ENCODE measurements at regions not wholly inside any gene's neighbourhood (a gene's known extent, or its start where the extent isn't known, plus 50 kb on each side); places are given as distances from the start of the nearest gene placed in this dataset.

DNA sequence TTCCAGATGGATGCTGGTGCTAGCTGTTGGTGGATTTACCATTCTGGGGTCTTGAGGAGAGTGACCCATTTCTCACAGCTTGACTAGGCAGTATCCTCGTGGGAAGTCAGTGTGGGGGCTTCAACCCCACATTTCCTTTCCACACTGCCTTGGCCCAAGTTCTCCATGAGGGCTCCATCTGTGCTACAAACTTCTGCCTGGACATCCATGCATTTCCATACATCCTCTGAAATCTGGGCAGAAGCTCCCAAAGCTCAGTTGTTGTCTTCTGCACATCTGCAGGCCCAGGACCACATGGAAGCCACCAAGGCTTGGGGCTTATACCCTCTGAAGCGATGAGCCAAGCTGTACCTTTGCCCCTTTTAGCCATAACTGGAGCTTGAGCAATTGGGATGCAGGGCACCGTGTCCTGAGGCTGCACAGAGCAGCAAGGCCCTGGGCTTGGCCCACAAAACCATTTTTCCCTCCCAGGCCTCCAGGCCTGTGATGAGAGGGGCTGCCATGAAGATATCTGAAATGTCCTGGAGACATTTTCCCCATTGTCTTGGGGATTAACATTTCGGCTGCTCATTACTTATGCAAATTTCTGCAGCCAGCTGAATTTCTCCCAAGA, 248.7 kb upstream of the ANKRD50 start:
- in situ Hi-C loops (cut with MboI; ENCODE audit: low pct_unique_long_range_greater_than_20kb in 2 of 9, low sequenced_read_pairs in 9 of 9, unreplicated experiment in 9 of 9): no loop called here
- ATAC-seq (replicated peaks in 6 of 8): no peak
- Histone ChIP-seq H3K4me1 (replicated peaks in 1 of 2) (peaks cover 0 to 11% of the 10 kb centered on the region in 2 donors), H3K4me3 (no peak overlapping the region), H3K27ac (no peak overlapping the region)
- WGBS, 10 experiments: 0 to 100% (median 60%) methylated on average over 1 to 3 of the region's 4 CpGs; no CpG with 5 or more reads in 3 of the 10 experiments

DNA sequence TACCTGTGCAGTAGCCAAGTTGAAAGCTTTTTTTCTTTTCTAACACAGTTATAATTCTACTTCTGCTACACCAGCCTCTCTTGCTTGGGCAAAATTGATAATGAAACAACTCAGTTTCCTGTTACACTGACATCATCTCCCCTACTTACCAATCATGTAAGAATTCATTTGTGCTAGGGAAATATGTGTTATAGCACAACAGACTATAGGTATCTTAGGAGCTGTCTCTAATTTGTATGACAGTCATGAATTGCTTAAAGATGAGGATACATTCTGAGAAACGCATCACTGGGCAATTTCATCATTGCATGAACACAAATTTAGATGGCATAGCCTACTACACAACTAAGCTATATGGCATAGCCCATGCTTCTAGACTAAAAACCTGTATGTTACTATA, 246.3 kb upstream of the ANKRD50 start:
- in situ Hi-C loops (cut with MboI; ENCODE audit: low pct_unique_long_range_greater_than_20kb in 2 of 9, low sequenced_read_pairs in 9 of 9, unreplicated experiment in 9 of 9): no loop called here
- 76 to 100% methylated on average over 1 of the region's 1 CpG; no CpG with 5 or more reads in 8 of the 10 experiments for WGBS, 10 experiments
- peaks cover 0 to 3% of the 10 kb centered on the region in 2 donors for H3K4me1 ChIP-seq (replicated peaks in 1 of 2)
- peak in 5 of 8 experiments; percentile 15 to 73 (median 40) for ATAC-seq (replicated peaks in 6 of 8)
- no peak overlapping the region for H3K27ac ChIP-seq
- H3K4me3 ChIP-seq: no peak overlapping the region

DNA sequence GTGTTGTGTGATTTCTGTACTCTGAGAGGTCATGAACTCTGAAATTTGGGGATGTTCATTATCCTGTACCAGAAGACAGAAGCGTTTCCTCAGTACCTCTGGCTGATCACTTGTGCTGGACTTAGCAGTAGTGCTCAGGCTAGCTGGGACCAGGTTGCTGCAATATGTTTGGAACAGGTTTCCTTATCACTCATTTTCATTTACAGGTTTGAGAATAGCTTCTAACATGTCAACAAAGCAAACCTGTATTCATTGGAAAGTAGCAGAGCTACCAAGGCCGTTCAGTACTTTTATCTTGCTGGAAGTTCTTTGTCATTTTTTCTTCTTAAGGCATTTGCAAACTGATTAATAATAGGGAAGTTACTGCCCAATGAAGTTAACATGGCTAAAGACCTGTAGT, 242.9 kb upstream of the ANKRD50 start:
- peaks cover 0 to 9% of the 10 kb centered on the region in 2 donors for H3K4me1 ChIP-seq (replicated peaks in 1 of 2)
- in situ Hi-C loops (cut with MboI; ENCODE audit: low pct_unique_long_range_greater_than_20kb in 2 of 9, low sequenced_read_pairs in 9 of 9, unreplicated experiment in 9 of 9): no loop called here
- no peak overlapping the region for H3K27ac ChIP-seq
- 49 to 100% (median 82%) methylated on average over 1 to 2 of the region's 2 CpGs; no CpG with 5 or more reads in 1 of the 10 experiments for WGBS, 10 experiments
- ATAC-seq (replicated peaks in 6 of 8): no peak
- no peak overlapping the region for H3K4me3 ChIP-seq

DNA sequence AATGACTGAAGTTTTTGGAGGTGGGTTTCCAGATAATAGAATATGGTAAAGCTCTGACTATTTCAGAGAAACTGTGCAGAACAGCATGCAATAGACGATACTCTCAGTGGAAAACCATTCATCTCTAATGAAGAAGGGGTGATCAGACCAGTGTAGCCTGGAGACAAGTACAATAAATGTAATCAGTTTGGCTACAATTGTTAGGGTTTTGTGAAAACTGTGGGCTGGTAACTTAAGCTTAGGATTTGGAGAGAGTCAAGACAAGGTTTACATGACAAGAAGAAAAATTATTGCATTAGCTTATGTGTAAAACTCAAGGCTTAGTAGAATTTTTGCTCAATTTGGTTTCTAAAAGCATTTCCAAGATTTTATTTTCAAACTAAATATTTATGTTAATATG, 241.5 kb upstream of the ANKRD50 start:
- H3K27ac ChIP-seq: no peak overlapping the region
- WGBS, 10 experiments: 38 to 100% (median 80%) methylated on average over 1 of the region's 1 CpG; no CpG with 5 or more reads in 3 of the 10 experiments
- no peak for ATAC-seq (replicated peaks in 6 of 8)
- H3K4me3 ChIP-seq: no peak overlapping the region
- in situ Hi-C loops (cut with MboI; ENCODE audit: low pct_unique_long_range_greater_than_20kb in 2 of 9, low sequenced_read_pairs in 9 of 9, unreplicated experiment in 9 of 9): no loop called here
- peaks cover 0 to 9% of the 10 kb centered on the region in 2 donors for H3K4me1 ChIP-seq (replicated peaks in 1 of 2)

DNA sequence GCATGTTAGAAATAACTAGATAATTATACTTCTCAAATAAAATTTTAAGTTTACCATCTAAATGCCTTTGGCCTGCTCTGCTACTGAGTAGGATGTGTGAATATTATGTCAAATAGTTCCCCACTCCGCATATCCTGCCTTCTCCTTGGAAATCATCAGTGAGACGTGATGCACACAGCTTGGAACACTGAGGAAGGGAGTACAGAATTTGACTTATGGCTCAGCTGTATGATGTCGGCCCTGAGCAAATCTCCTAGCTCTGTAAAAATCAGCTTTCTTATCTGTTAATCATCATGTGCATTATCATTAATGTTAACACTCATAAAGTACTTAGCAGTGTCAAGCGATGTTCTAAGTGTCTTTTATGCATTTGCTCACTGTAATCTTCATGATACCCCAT, 241.0 kb upstream of the ANKRD50 start:
- ATAC-seq (replicated peaks in 6 of 8): peak in 7 of 8 experiments; percentile 24 to 79 (median 39)
- WGBS, 10 experiments: 58 to 100% (median 88%) methylated on average over 1 to 3 of the region's 4 CpGs; no CpG with 5 or more reads in 2 of the 10 experiments
- Histone ChIP-seq H3K4me3 (no peak overlapping the region), H3K27ac (no peak overlapping the region), H3K4me1 (replicated peaks in 1 of 2) (peaks cover 0 to 9% of the 10 kb centered on the region in 2 donors)
- in situ Hi-C loops (cut with MboI; ENCODE audit: low pct_unique_long_range_greater_than_20kb in 2 of 9, low sequenced_read_pairs in 9 of 9, unreplicated experiment in 9 of 9): no loop called here

DNA sequence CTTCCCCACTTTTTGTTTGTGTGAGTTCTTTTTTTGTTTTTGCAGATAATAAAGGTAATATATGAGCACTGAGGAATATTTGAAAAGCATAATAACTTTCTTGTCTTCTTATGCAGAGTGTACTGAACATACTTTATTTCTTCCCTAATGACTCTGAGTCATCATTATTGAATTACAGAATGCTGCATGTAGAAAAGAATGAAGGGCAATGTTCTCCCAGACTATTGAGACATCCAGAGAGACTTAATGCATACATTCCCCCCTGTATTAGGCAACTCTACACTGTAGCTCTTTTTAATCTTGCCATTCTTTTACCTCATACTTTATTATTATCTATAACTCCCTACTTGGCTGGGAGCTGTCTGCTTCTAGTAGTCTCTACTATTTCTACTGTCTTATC, 240.5 kb upstream of the ANKRD50 start:
- H3K27ac ChIP-seq: no peak overlapping the region
- H3K4me3 ChIP-seq: no peak overlapping the region
- peaks cover 0 to 9% of the 10 kb centered on the region in 2 donors for H3K4me1 ChIP-seq (replicated peaks in 1 of 2)
- in situ Hi-C loops (cut with MboI; ENCODE audit: low pct_unique_long_range_greater_than_20kb in 2 of 9, low sequenced_read_pairs in 9 of 9, unreplicated experiment in 9 of 9): no loop called here
- peak; percentile 53 to 94 (median 84) for ATAC-seq (replicated peaks in 6 of 8)

DNA sequence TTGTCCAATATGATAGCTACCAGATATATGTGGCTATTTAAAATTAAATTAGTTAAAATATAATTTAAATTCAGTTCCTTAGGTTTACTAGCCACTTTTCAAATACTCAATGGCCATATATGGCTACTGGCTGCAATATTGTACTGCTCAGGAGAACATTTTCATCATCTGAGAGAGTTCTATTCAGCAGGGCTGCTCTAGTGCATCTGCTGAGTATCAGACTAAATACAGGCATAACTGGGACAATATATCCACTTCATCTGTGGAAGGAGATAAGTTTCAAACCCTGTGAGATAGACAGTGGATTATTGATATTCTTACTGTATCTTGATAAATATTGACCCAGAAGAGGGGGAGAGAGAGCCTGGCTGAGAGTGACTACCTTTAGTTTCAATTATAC, 240.1 kb upstream of the ANKRD50 start:
- in situ Hi-C loops (cut with MboI; ENCODE audit: low pct_unique_long_range_greater_than_20kb in 2 of 9, low sequenced_read_pairs in 9 of 9, unreplicated experiment in 9 of 9): no loop called here
- H3K4me1 ChIP-seq (replicated peaks in 1 of 2): peaks cover 0 to 9% of the 10 kb centered on the region in 2 donors
- no peak overlapping the region for H3K4me3 ChIP-seq
- ATAC-seq (replicated peaks in 6 of 8): peak in 2 of 8 experiments; percentile 24 to 36
- no peak overlapping the region for H3K27ac ChIP-seq

DNA sequence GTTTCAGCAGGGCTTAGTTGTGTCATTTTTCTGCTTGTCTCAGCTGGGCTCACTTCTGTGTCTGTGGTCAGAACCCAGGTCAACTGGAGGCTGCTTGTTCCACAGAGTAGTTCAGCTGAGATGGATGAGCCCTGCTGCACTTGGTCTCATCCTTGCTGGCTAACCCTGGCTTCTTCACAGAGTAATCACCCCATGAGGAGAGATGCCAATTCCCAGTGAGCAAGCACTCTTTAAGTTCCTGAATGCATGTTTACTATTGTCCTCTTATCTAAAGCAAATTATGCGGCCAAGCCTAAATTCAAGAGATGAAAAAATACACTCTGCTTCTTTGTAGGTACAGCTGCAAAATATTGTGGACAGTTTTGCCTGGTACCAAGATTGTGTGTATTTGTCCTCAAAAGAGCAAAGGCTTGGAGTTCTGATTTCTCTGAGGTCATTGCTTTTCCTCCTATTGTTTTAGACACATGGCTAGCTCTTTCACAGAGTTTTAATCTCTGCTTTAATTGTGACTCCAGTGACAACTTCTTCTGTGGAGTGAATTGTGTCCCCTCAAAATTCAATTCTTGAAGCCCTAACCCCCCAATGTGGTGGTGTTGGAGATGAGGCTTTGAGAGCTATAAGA, 236.6 kb upstream of the ANKRD50 start:
- Histone ChIP-seq H3K4me3 (no peak overlapping the region), H3K27ac (no peak overlapping the region), H3K4me1 (replicated peaks in 1 of 2) (peaks cover 0 to 9% of the 10 kb centered on the region in 2 donors)
- in situ Hi-C loops (cut with MboI; ENCODE audit: low pct_unique_long_range_greater_than_20kb in 2 of 9, low sequenced_read_pairs in 9 of 9, unreplicated experiment in 9 of 9): no loop called here
- ATAC-seq (replicated peaks in 6 of 8): no peak
- 80 to 100% (median 100%) methylated on average over 1 of the region's 1 CpG; no CpG with 5 or more reads in 3 of the 10 experiments for WGBS, 10 experiments

DNA sequence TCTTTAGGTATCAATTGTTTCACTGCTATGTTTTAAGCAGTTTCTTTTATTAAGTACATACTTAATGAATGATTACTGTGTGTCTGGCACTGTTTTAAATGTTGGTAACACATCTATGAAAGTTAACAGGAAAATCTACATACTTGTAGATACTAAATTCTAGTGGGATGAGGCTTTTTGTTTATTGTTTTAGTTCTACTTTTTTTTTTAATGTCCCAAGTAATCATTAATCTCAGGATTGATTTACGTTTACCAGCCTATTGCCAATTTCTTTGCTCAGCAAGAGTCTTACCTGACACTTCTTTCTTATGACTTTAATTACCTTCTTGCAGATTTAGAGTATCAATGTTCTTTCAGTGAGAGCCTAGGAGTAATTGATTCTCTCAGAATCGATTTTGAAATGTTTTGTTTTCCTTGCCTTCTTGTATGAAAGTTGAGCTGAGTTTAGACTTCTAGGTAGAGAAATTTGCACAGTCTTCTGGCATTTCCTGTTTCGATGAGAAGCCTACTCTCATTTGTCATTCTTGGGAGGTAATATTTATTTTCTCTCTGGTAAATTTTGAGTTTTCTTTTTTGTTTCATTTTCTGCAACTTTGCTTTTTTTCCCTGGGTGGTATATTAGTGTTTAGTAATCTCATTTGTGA, 235.2 kb upstream of the ANKRD50 start:
- no peak overlapping the region for H3K4me3 ChIP-seq
- in situ Hi-C loops (cut with MboI; ENCODE audit: low pct_unique_long_range_greater_than_20kb in 2 of 9, low sequenced_read_pairs in 9 of 9, unreplicated experiment in 9 of 9): no loop called here
- H3K27ac ChIP-seq: no peak overlapping the region
- H3K4me1 ChIP-seq (replicated peaks in 1 of 2): no peaks in the 10 kb centered on the region
- ATAC-seq (replicated peaks in 6 of 8): no peak
- 45 to 85% (median 72%) methylated on average over 2 to 3 of the region's 3 CpGs for WGBS, 10 experiments

DNA sequence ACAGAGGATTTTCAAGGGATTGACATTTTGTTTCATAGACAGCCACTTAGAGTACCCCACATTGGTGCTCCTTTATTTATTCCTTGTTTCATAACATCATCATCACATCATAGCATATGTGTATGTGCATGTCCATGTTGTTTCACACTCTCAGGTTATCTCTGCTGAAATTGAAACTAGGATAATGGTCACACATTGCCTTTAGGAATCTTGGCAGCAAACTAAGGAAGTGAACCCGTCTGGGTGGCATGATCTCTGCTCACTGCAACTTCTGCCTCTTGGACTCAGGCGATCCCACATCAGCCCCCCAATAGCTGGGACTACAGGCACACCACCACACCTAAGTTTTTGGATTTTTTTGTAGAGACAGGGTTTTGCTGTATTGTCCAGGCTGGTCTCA, 234.2 kb upstream of the ANKRD50 start:
- ATAC-seq (replicated peaks in 6 of 8): no peak
- WGBS, 10 experiments: 57 to 100% (median 83%) methylated on average over 1 to 2 of the region's 2 CpGs; no CpG with 5 or more reads in 4 of the 10 experiments
- Histone ChIP-seq H3K27ac (no peak overlapping the region), H3K4me3 (no peak overlapping the region), H3K4me1 (replicated peaks in 1 of 2) (no peaks in the 10 kb centered on the region)
- in situ Hi-C loops (cut with MboI; ENCODE audit: low pct_unique_long_range_greater_than_20kb in 2 of 9, low sequenced_read_pairs in 9 of 9, unreplicated experiment in 9 of 9): no loop called here

DNA sequence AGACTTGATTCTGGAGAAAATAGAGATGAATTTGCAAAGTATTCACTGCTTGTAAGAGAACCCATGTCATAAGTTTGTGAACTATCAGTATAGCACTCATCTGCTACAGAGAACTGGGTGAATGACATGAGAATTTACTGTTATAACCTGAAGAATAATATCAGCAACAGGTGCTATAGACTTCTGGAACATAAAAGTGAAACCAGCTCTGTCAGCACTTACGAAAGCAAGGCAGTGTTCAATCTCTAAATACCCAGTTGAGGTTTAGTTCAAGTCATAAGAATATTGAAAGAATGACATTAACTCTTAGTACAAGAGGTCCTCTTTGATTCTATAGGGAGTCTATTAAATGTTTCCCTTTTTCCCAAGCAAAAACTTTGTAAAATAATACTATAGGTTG, 232.9 kb upstream of the ANKRD50 start:
- in situ Hi-C loops (cut with MboI; ENCODE audit: low pct_unique_long_range_greater_than_20kb in 2 of 9, low sequenced_read_pairs in 9 of 9, unreplicated experiment in 9 of 9): no loop called here
- Histone ChIP-seq H3K4me3 (no peak overlapping the region), H3K4me1 (replicated peaks in 1 of 2) (no peaks in the 10 kb centered on the region), H3K27ac (no peak overlapping the region)
- ATAC-seq (replicated peaks in 6 of 8): no peak
- WGBS, 10 experiments: 60 to 100% (median 100%) methylated on average over 1 of the region's 1 CpG; no CpG with 5 or more reads in 1 of the 10 experiments

DNA sequence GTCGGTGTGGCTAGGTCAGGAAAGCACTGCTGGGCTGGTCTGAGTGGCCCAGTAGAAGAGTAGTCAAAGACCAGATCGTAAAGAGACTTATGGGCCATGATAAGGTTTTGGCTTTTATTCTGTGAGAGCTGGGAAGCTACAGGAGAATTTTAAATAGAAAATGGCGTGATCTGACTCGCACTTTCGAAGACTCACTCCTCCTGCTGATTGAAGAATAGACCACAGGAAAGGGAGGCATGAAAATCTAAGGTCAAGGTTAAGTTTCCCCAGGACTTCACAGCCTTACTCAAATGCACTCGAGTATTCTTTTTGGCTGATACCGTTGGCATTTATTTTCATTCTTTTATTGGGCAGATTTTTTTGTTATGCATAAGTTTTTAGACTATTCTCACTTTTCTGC, 231.4 kb upstream of the ANKRD50 start:
- no peak for ATAC-seq (replicated peaks in 6 of 8)
- Histone ChIP-seq H3K4me3 (no peak overlapping the region), H3K4me1 (replicated peaks in 1 of 2) (no peaks in the 10 kb centered on the region), H3K27ac (no peak overlapping the region)
- in situ Hi-C loops (cut with MboI; ENCODE audit: low pct_unique_long_range_greater_than_20kb in 2 of 9, low sequenced_read_pairs in 9 of 9, unreplicated experiment in 9 of 9): no loop called here
- 70 to 96% (median 87%) methylated on average over 2 to 7 of the region's 7 CpGs for WGBS, 10 experiments

DNA sequence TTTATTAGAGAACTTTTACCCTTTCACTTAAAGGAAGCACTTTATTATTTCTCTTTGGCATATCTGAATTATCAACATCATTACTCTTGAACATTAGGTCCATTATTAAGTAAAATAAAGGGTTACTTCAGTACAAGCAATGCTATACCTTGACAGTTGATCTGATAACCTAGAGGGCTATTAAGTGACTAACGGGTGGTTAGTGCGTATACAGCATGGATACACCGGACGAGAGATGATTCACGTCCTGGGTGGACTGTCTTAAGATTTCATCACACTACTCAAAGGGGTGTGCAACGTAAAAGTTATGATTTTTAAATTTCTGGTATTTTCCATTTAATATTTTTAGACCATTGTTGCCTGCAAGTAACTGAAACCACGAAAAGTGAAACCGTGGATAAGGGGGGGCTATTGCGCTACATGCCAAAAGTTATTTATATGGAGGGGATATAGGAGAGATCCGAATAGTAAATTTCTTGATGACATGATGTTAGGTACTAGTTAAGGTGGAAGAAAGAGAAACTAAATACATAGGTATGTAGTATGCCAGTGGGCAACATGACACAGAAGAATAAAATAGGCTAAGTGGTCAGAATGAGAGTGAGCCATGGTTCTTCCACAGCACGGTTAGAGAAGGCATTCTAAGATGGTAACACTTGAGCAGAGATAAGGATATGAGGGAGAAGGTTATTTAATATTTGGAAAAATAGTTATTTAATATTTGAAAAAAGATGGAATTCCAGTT, 230.8 kb upstream of the ANKRD50 start:
- in situ Hi-C loops (cut with MboI; ENCODE audit: low pct_unique_long_range_greater_than_20kb in 2 of 9, low sequenced_read_pairs in 9 of 9, unreplicated experiment in 9 of 9): no loop called here
- H3K27ac ChIP-seq: no peak overlapping the region

More for the DNA sequence above, 230.8 kb upstream of the ANKRD50 start:
- H3K4me3 ChIP-seq: no peak overlapping the region
- WGBS, 10 experiments: 47 to 97% (median 90%) methylated on average over 4 to 11 of the region's 11 CpGs
- H3K4me1 ChIP-seq (replicated peaks in 1 of 2): no peaks in the 10 kb centered on the region
- no peak for ATAC-seq (replicated peaks in 6 of 8)

Data from motor neuron (in vitro differentiated cells).